Osteoblast (primary cell): ENCODE measurements at regions not wholly inside any gene's neighbourhood (a gene's known extent, or its start where the extent isn't known, plus 50 kb on each side); places are given as distances from the start of the nearest gene placed in this dataset.
A peak's percentile ranks its signal among the peaks of the same experiment; 100 is the strongest.

ENCODE experiments used
- DNase-seq: peaks from one replicate; pipeline ENCODE4 v3.0.0; 2011; ENCODE audit warnings: low spot score, mixed read lengths; ENCODE audit not compliant: insufficient read length; ENCODE audit errors: missing footprints
- H2AFZ ChIP-seq: 2 replicates; pipeline ENCODE4 v1.6.0; 2011; ENCODE audit warnings: mild to moderate bottlenecking, low read length
- H3K27ac ChIP-seq: 2 replicates; pipeline ENCODE4 v1.5.1; 2011; ENCODE audit warnings: mild to moderate bottlenecking, low read depth, low read length, moderate library complexity
- H3K27me3 ChIP-seq: 2 replicates; pipeline ENCODE4 v1.6.0; 2012; ENCODE audit warnings: mild to moderate bottlenecking, control low read depth, inconsistent platforms, low read length, moderate library complexity; ENCODE audit not compliant: insufficient read depth
- H3K36me3 ChIP-seq: 2 replicates; pipeline ENCODE4 v1.5.1; 2011; ENCODE audit warnings: mild to moderate bottlenecking, low read length, control low read depth, moderate library complexity; ENCODE audit not compliant: insufficient read depth
- H3K4me1 ChIP-seq: 2 replicates; pipeline ENCODE4 v1.5.1; 2011; ENCODE audit warnings: mild to moderate bottlenecking, low read length, control low read depth, moderate library complexity; ENCODE audit not compliant: insufficient read depth
- H3K4me2 ChIP-seq: 2 replicates; pipeline ENCODE4 v1.6.0; 2011; ENCODE audit warnings: mild to moderate bottlenecking, low read length; ENCODE audit not compliant: insufficient read depth
- H3K4me3 ChIP-seq: fragments of 200-600 bp; sonication (generic); 3 replicates; pipeline ENCODE4 v1.5.1; 2012; ENCODE audit warnings: mild to moderate bottlenecking, low read length, inconsistent platforms; ENCODE audit not compliant: insufficient read depth
- H3K79me2 ChIP-seq: 2 replicates; pipeline ENCODE4 v1.6.0; 2012; ENCODE audit warnings: mild to moderate bottlenecking, low read length, control low read depth, inconsistent platforms; ENCODE audit not compliant: insufficient read depth
- H3K9me3 ChIP-seq: 2 replicates; pipeline ENCODE4 v1.5.1; 2011; ENCODE audit warnings: low read depth, low read length, control low read depth
- H4K20me1 ChIP-seq: 2 replicates; pipeline ENCODE4 v1.6.0; 2012; ENCODE audit warnings: mild to moderate bottlenecking, low read length, control low read depth; ENCODE audit not compliant: insufficient read depth
- CTCF ChIP-seq: IDR thresholded peaks from 2 replicates; pipeline ENCODE4 v1.5.1; 2011; ENCODE audit warnings: mild to moderate bottlenecking, low read depth, low read length, moderate library complexity; ENCODE audit errors: extremely low read depth

DNA sequence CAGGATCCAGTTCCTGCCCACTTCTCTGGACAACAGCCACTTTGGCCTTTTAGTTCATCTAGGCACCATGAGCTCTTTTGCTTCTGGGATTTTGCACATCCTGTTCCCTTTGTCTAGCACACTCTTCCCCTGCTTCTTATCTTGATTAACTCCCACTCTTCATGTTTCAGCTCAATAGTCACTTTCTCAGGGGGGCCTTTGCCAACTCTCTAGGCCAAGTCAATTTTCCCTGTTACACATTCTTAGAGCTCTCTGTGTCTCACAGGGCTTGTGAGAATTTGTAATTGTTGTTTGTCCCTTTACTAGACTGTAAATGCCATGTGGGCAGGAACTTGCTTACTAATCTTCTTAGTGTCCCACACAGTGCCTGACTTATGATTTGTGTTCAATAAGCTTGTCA, 58.1 kb upstream of the EPB41L1 start:
- no peak for DNase-seq
- H3K36me3 ChIP-seq, result no peaks in the 10 kb centered on the region
- TF ChIP-seq CTCF, result no peak
- H4K20me1 ChIP-seq, result no peaks in the 10 kb centered on the region
- no peak overlapping the region for H2AFZ ChIP-seq
- peaks cover 7% of the 10 kb centered on the region for H3K27me3 ChIP-seq
- peaks cover 4% of the 10 kb centered on the region for H3K79me2 ChIP-seq
- peak overlapping the region; percentile 44 for H3K27ac ChIP-seq
- no peak overlapping the region for H3K4me3 ChIP-seq
- peaks cover 27% of the 10 kb centered on the region for H3K4me1 ChIP-seq
- no peaks in the 10 kb centered on the region for H3K9me3 ChIP-seq
- H3K4me2 ChIP-seq, result no peak overlapping the region

DNA sequence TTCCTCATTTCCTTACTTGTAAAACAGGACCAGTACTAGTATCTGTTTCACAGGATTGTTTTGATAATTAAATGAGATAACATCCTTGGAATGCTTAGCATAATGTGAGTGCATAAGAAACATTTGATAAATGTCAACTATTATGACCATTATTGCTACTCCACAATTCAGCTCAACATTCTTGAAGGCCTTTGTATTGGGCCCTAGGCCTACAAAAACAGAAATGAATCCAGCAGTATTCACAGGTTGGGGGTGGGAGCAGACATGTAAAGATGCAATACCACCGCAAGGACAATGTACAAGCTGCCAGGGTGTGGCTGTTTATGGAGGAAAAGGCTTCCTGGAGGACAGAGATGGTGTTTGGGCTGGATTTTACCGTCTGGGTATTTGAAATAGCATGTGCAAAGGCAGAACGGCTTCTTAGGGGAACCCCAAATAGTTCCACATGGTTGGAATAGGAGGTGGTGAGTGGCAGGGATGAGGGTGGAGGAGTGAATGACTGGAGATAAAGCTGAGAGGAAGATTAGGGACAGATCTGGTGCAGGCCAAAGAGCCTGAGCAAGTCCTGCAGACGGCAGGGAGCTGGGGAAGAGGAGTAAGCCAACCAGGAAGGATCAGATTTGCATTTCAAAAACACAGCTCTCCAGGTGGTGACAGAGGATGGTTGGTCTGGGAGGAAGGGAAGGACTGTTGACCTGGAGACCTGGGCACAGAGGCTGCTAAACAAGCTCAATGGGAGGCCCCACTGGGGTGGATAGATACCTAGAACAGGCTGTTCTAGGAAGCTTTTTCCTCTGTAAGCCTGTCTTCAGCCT, 57.0 kb upstream of the EPB41L1 start:
- Histone ChIP-seq H3K4me2 (peak overlapping the region; percentile 12), H3K9me3 (no peaks in the 10 kb centered on the region), H3K27ac (peak overlapping the region; percentile 53), H3K27me3 (no peaks in the 10 kb centered on the region), H3K4me3 (no peak overlapping the region), H3K4me1 (peaks cover 29% of the 10 kb centered on the region), H3K79me2 (peaks cover 4% of the 10 kb centered on the region), H4K20me1 (no peaks in the 10 kb centered on the region), H3K36me3 (no peaks in the 10 kb centered on the region), H2AFZ (no peak overlapping the region)
- no peak for TF ChIP-seq CTCF
- DNase-seq, result peak; percentile 90

GRCh38 chr20:36098364-36098763, 56.2 kb upstream of the EPB41L1 start:
- H3K4me1 ChIP-seq, result peaks cover 33% of the 10 kb centered on the region
- H3K36me3 ChIP-seq, result no peaks in the 10 kb centered on the region
- peak overlapping the region; percentile 12 for H3K4me2 ChIP-seq

More at GRCh38 chr20:36098364-36098763, 56.2 kb upstream of the EPB41L1 start:
- Histone ChIP-seq H3K27me3 (no peaks in the 10 kb centered on the region), H4K20me1 (no peaks in the 10 kb centered on the region), H3K27ac (peak overlapping the region; percentile 53), H3K79me2 (peaks cover 2% of the 10 kb centered on the region), H2AFZ (no peak overlapping the region), H3K9me3 (no peaks in the 10 kb centered on the region), H3K4me3 (no peak overlapping the region)
- TF ChIP-seq CTCF, result no peak
- no peak for DNase-seq
